Astrocyte (in vitro differentiated cells and primary cell): ENCODE measurements at regions not wholly inside any gene's neighbourhood (a gene's known extent, or its start where the extent isn't known, plus 50 kb on each side); places are given as distances from the start of the nearest gene placed in this dataset.

Source experiments
- DNase-seq: peaks from one replicate; pipeline ENCODE4 v3.0.0-alpha.2; 2010; ENCODE audit warnings: low read depth
- FAIRE-seq: peaks from 2 replicates; lab custom pipeline; 2011; peaks lifted over from hg19 to GRCh38; lab: Jason Lieb, UNC
- H2AFZ ChIP-seq: 2 replicates; pipeline ENCODE4 v1.6.0; 2012; ENCODE audit warnings: low read depth, low read length, inconsistent platforms
- H3K27ac ChIP-seq: 2 replicates; pipeline ENCODE4 v1.5.1; 2011; ENCODE audit warnings: low read depth, low read length, inconsistent platforms
- H3K27me3 ChIP-seq: 2 replicates; pipeline ENCODE4 v1.6.0; 2011; ENCODE audit warnings: low read length, inconsistent platforms; ENCODE audit not compliant: insufficient read depth
- H3K36me3 ChIP-seq: 2 replicates; pipeline ENCODE4 v1.5.1; 2011; ENCODE audit warnings: low read length, inconsistent platforms; ENCODE audit not compliant: insufficient read depth
- H3K4me1 ChIP-seq: 2 replicates; pipeline ENCODE4 v1.5.1; 2011; ENCODE audit warnings: low read length, inconsistent platforms; ENCODE audit not compliant: insufficient read depth
- H3K4me2 ChIP-seq: 2 replicates; pipeline ENCODE4 v1.6.0; 2012; ENCODE audit warnings: low read length, inconsistent platforms
- H3K4me3 ChIP-seq: 2 replicates; pipeline ENCODE4 v1.5.1; 2011; ENCODE audit warnings: low read depth, mild to moderate bottlenecking, low read length, inconsistent platforms; ENCODE audit not compliant: insufficient read depth
- H3K79me2 ChIP-seq: 2 replicates; pipeline ENCODE4 v1.6.0; 2012; ENCODE audit warnings: mild to moderate bottlenecking, low read length, inconsistent platforms; ENCODE audit not compliant: insufficient read depth
- H3K9ac ChIP-seq: 2 replicates; pipeline ENCODE4 v1.6.0; 2012; ENCODE audit warnings: mild to moderate bottlenecking, low read length, inconsistent platforms
- H3K9me3 ChIP-seq: 2 replicates; pipeline ENCODE4 v1.5.1; 2012; ENCODE audit warnings: low read depth, mild to moderate bottlenecking, low read length, inconsistent platforms; ENCODE audit not compliant: insufficient read depth
- H4K20me1 ChIP-seq: 2 replicates; pipeline ENCODE4 v1.6.0; 2012; ENCODE audit warnings: low read length, inconsistent platforms; ENCODE audit not compliant: insufficient read depth
- H3K27ac Mint-ChIP-seq: one replicate; pipeline ENCODE4 v1.8.0; 2021; ENCODE audit warnings: mild to moderate bottlenecking, mixed read lengths; ENCODE audit not compliant: unreplicated experiment
- H3K27me3 Mint-ChIP-seq: one replicate; pipeline ENCODE4 v1.8.0; 2021; ENCODE audit warnings: low read depth, mixed read lengths; ENCODE audit not compliant: unreplicated experiment
- H3K36me3 Mint-ChIP-seq: one replicate; pipeline ENCODE4 v1.8.0; 2021; ENCODE audit warnings: low read depth, mixed read lengths; ENCODE audit not compliant: unreplicated experiment
- H3K4me1 Mint-ChIP-seq: one replicate; pipeline ENCODE4 v1.8.0; 2021; ENCODE audit warnings: low read depth, mixed read lengths; ENCODE audit not compliant: unreplicated experiment
- H3K4me3 Mint-ChIP-seq: one replicate; pipeline ENCODE4 v1.8.0; 2021; ENCODE audit warnings: mild to moderate bottlenecking, moderate library complexity, mixed read lengths; ENCODE audit not compliant: unreplicated experiment
- H3K9me3 Mint-ChIP-seq: one replicate; pipeline ENCODE4 v1.8.0; 2021; ENCODE audit warnings: mild to moderate bottlenecking, mixed read lengths; ENCODE audit not compliant: unreplicated experiment
- CTCF ChIP-seq: IDR thresholded peaks from 2 replicates; pipeline ENCODE4 v1.5.1; 2011; ENCODE audit warnings: low read depth, mild to moderate bottlenecking, inconsistent platforms, low read length, moderate library complexity; ENCODE audit not compliant: insufficient read depth
- EZH2 ChIP-seq: IDR thresholded peaks from 2 replicates; pipeline ENCODE4 v1.6.1; 2012; ENCODE audit warnings: mild to moderate bottlenecking, low read length, inconsistent platforms; ENCODE audit not compliant: insufficient read depth

- Histone ChIP-seq H3K4me2 (no peak overlapping the region), H3K27ac (no peak overlapping the region), H3K36me3 (no peaks in the 10 kb centered on the region), H3K27me3 (no peaks in the 10 kb centered on the region), H3K9me3 (peaks cover 3% of the 10 kb centered on the region), H4K20me1 (no peaks in the 10 kb centered on the region), H3K4me1 (no peaks in the 10 kb centered on the region), H3K4me3 (no peak overlapping the region), H3K79me2 (no peaks in the 10 kb centered on the region), H3K9ac (no peak overlapping the region), H2AFZ (no peak overlapping the region)
- Mint-ChIP-seq H3K27ac (no peak overlapping the region), H3K27me3 (no peaks in the 10 kb centered on the region), H3K4me1 (no peaks in the 10 kb centered on the region), H3K9me3 (no peaks in the 10 kb centered on the region), H3K4me3 (no peak overlapping the region), H3K36me3 (no peaks in the 10 kb centered on the region)
- DNase-seq, result no peak
- TF ChIP-seq CTCF (no peak), EZH2 (no peak)
- FAIRE-seq, result no peak
These were observed 242.9 kb downstream of the ARL6IP6 start for GRCh38 chr2:152961351-152961750.

GRCh38 chr2:152950126-152950525 lies 231.7 kb downstream of the ARL6IP6 start:
- DNase-seq (peak; percentile 13), FAIRE-seq (no peak)
- H3K9me3 Mint-ChIP-seq, result no peaks in the 10 kb centered on the region

More at GRCh38 chr2:152950126-152950525, 231.7 kb downstream of the ARL6IP6 start:
- no peaks in the 10 kb centered on the region for H3K4me1 Mint-ChIP-seq
- H3K4me3 Mint-ChIP-seq, result no peak overlapping the region
- H3K36me3 Mint-ChIP-seq, result no peaks in the 10 kb centered on the region
- H3K9me3 ChIP-seq, result no peaks in the 10 kb centered on the region
- TF ChIP-seq EZH2, result no peak
- TF ChIP-seq CTCF, result no peak
- H3K4me1 ChIP-seq, result no peaks in the 10 kb centered on the region
- no peak overlapping the region for H3K27ac ChIP-seq
- no peak overlapping the region for H3K4me2 ChIP-seq
- no peaks in the 10 kb centered on the region for H4K20me1 ChIP-seq
- peaks cover 2% of the 10 kb centered on the region for H3K27me3 Mint-ChIP-seq
- H3K4me3 ChIP-seq, result no peak overlapping the region
- H2AFZ ChIP-seq, result no peak overlapping the region
- H3K27me3 ChIP-seq, result no peaks in the 10 kb centered on the region
- H3K79me2 ChIP-seq, result no peaks in the 10 kb centered on the region
- H3K27ac Mint-ChIP-seq, result no peak overlapping the region
- no peak overlapping the region for H3K9ac ChIP-seq
- no peaks in the 10 kb centered on the region for H3K36me3 ChIP-seq
